Keratinocyte (primary cell): ENCODE measurements at regions not wholly inside any gene's neighbourhood (a gene's known extent, or its start where the extent isn't known, plus 50 kb on each side); places are given as distances from the start of the nearest gene placed in this dataset.

ENCODE experiments used
- DNase-seq: peaks from one replicate; pipeline ENCODE4 v3.0.0-alpha.2; 2011; ENCODE audit warnings: low read depth, missing footprints, low spot score
- FAIRE-seq: peaks from 2 replicates; lab custom pipeline; 2011; peaks lifted over from hg19 to GRCh38; lab: Jason Lieb, UNC
- H2AFZ ChIP-seq: 2 replicates; pipeline ENCODE4 v1.6.0; 2012; ENCODE audit warnings: low read length, control low read depth, inconsistent platforms; ENCODE audit not compliant: control insufficient read depth
- H3K27ac ChIP-seq: 2 replicates; pipeline ENCODE4 v1.5.1; 2011; ENCODE audit warnings: low read length; ENCODE audit not compliant: control insufficient read depth, insufficient read depth
- H3K27me3 ChIP-seq: 3 replicates; pipeline ENCODE4 v1.6.0; 2011; ENCODE audit warnings: low read length; ENCODE audit not compliant: control insufficient read depth, insufficient read depth; ENCODE audit errors: extremely low read depth
- H3K36me3 ChIP-seq, 2 experiments: 2 replicates in 1 of 2; 3 replicates in 1 of 2; pipeline ENCODE4 v1.5.1; 2011; ENCODE audit warnings: low read length in 2 of 2, mild to moderate bottlenecking in 1 of 2; ENCODE audit not compliant: control insufficient read depth in 2 of 2, insufficient read depth in 2 of 2; ENCODE audit errors: extremely low read depth in 1 of 2
- H3K4me1 ChIP-seq: 3 replicates; pipeline ENCODE4 v1.5.1; 2011; ENCODE audit warnings: low read length; ENCODE audit not compliant: control insufficient read depth, insufficient read depth; ENCODE audit errors: extremely low read depth
- H3K4me2 ChIP-seq: 3 replicates; pipeline ENCODE4 v1.6.0; 2011; ENCODE audit warnings: low read depth, low read length; ENCODE audit not compliant: control insufficient read depth, insufficient read depth; ENCODE audit errors: extremely low read depth
- H3K4me3 ChIP-seq, 3 experiments: fragments of 200-600 bp in 1 of 3; sonication (generic) in 1 of 3; 2 replicates in 2 of 3; 3 replicates in 1 of 3; pipeline ENCODE4 v1.5.1; 2011 to 2016; ENCODE audit warnings: low read length in 3 of 3, mild to moderate bottlenecking in 3 of 3, control low read depth in 2 of 3, inconsistent platforms in 1 of 3, low read depth in 1 of 3, mixed read lengths in 1 of 3, mixed run types in 1 of 3, moderate library complexity in 1 of 3; ENCODE audit not compliant: control insufficient read depth in 2 of 3, insufficient read depth in 2 of 3; ENCODE audit errors: extremely low read depth in 1 of 3
- H3K79me2 ChIP-seq: 2 replicates; pipeline ENCODE4 v1.6.0; 2012; ENCODE audit warnings: low read length; ENCODE audit not compliant: control insufficient read depth, insufficient read depth
- H3K9ac ChIP-seq: 3 replicates; pipeline ENCODE4 v1.6.0; 2011; ENCODE audit warnings: low read length; ENCODE audit not compliant: control insufficient read depth, insufficient read depth; ENCODE audit errors: extremely low read depth
- H3K9me1 ChIP-seq: 3 replicates; pipeline ENCODE4 v1.6.0; 2011; ENCODE audit warnings: low read length; ENCODE audit not compliant: control insufficient read depth, insufficient read depth; ENCODE audit errors: extremely low read depth
- H3K9me3 ChIP-seq: 2 replicates; pipeline ENCODE4 v1.5.1; 2012; ENCODE audit warnings: low read depth, low read length; ENCODE audit not compliant: control insufficient read depth
- H4K20me1 ChIP-seq: 3 replicates; pipeline ENCODE4 v1.6.0; 2011; ENCODE audit warnings: low read length; ENCODE audit not compliant: control insufficient read depth, insufficient read depth; ENCODE audit errors: extremely low read depth
- EZH2 ChIP-seq: IDR thresholded peaks from one replicate; pipeline ENCODE4 v1.6.1; 2012; ENCODE audit warnings: inconsistent platforms, mild to moderate bottlenecking, low read length, moderate library complexity
- dilution Hi-C: fragments of 300-500 bp; cut with MboI; formaldehyde crosslinking; loops from one replicate; pipeline ENCODE4 v1.7.0; 2020; ENCODE audit warnings: low sequenced_read_pairs; ENCODE audit not compliant: extremely low pct_ligation_motif_present
- TF ChIP-seq, protein P1 (sequence below), 3 experiments: IDR thresholded peaks in 1 of 3; conservative IDR thresholded peaks in 1 of 3; optimal IDR thresholded peaks in 1 of 3; 2 replicates in 2 of 3; 3 replicates in 1 of 3; pipeline versions ENCODE3 to v1.5.1; 2011; ENCODE audit warnings: low read length in 3 of 3, mild to moderate bottlenecking in 3 of 3, moderate library complexity in 2 of 3, control low read depth in 1 of 3, inconsistent platforms in 1 of 3; ENCODE audit not compliant: insufficient read depth in 2 of 3; ENCODE audit errors: extremely low read depth in 1 of 3

- Histone ChIP-seq H2AFZ (no peak overlapping the region), H3K9ac (no peak overlapping the region), H3K4me1 (no peaks in the 10 kb centered on the region), H3K36me3 (no peaks in the 10 kb centered on the region), H4K20me1 (no peaks in the 10 kb centered on the region), H3K27ac (no peak overlapping the region), H3K4me2 (no peak overlapping the region), H3K4me3 (no peak overlapping the region), H3K9me1 (no peaks in the 10 kb centered on the region), H3K79me2 (no peaks in the 10 kb centered on the region), H3K9me3 (no peaks in the 10 kb centered on the region), H3K27me3 (peaks cover 3% of the 10 kb centered on the region)
- no peak for FAIRE-seq
- TF ChIP-seq EZH2, result no peak
- TF ChIP-seq, protein P1, sequence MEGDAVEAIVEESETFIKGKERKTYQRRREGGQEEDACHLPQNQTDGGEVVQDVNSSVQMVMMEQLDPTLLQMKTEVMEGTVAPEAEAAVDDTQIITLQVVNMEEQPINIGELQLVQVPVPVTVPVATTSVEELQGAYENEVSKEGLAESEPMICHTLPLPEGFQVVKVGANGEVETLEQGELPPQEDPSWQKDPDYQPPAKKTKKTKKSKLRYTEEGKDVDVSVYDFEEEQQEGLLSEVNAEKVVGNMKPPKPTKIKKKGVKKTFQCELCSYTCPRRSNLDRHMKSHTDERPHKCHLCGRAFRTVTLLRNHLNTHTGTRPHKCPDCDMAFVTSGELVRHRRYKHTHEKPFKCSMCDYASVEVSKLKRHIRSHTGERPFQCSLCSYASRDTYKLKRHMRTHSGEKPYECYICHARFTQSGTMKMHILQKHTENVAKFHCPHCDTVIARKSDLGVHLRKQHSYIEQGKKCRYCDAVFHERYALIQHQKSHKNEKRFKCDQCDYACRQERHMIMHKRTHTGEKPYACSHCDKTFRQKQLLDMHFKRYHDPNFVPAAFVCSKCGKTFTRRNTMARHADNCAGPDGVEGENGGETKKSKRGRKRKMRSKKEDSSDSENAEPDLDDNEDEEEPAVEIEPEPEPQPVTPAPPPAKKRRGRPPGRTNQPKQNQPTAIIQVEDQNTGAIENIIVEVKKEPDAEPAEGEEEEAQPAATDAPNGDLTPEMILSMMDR (optimal IDR thresholded peaks at IDR 0.05 in 1 of 3, IDR thresholded peaks at IDR 0.05 in 1 of 3, conservative IDR thresholded peaks at IDR 0.05 in 1 of 3; ENCODE audit: extremely low read depth in 1 of 3, insufficient read depth in 2 of 3, low read length in 3 of 3), result no peak
- dilution Hi-C loops, result no loop called here
- no peak for DNase-seq
Observed at GRCh38 chr13:95386370-95386769, 85.1 kb upstream of the ABCC4 start.

DNA sequence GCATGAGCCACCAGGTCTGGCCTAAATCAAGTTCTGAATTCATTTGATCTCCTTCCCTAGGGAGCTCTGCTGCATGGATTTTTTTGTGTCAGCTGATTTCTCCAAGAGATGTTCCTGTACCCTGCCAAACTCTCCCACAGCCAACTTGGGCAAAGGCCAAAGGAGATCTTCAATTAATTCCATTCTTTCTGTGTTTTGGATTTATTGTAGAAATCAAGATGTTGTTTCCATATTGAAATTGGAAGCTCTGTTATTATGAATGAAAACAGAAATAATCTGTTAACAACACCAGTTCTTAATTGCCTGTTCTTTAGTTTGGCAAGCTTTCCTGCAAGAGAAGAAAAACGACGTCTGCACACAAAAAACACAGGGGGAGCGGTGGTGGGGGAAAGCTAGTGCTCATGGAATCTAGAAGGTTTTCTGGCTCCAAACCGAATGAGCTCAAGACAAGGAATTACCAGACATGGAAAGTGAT lies 86.5 kb upstream of the ABCC4 start:
- no peaks in the 10 kb centered on the region for H3K4me1 ChIP-seq
- H3K36me3 ChIP-seq, result no peaks in the 10 kb centered on the region
- DNase-seq, result no peak
- H3K4me2 ChIP-seq, result no peak overlapping the region
- H3K4me3 ChIP-seq, result no peak overlapping the region
- peaks cover 3% of the 10 kb centered on the region for H3K27me3 ChIP-seq
- no peaks in the 10 kb centered on the region for H3K9me3 ChIP-seq
- no peak for FAIRE-seq
- no peak overlapping the region for H2AFZ ChIP-seq
- H3K9me1 ChIP-seq, result no peaks in the 10 kb centered on the region
- H3K27ac ChIP-seq, result no peak overlapping the region
- H3K9ac ChIP-seq, result no peak overlapping the region
- dilution Hi-C loops, result no loop called here
- H4K20me1 ChIP-seq, result no peaks in the 10 kb centered on the region
- H3K79me2 ChIP-seq, result no peaks in the 10 kb centered on the region
- TF ChIP-seq EZH2, result no peak
- TF ChIP-seq, protein P1 (optimal IDR thresholded peaks at IDR 0.05 in 1 of 3, IDR thresholded peaks at IDR 0.05 in 1 of 3, conservative IDR thresholded peaks at IDR 0.05 in 1 of 3; ENCODE audit: extremely low read depth in 1 of 3, insufficient read depth in 2 of 3, low read length in 3 of 3), result no peak
